Calu3 (cell line): ENCODE measurements at regions not wholly inside any gene's neighbourhood (a gene's known extent, or its start where the extent isn't known, plus 50 kb on each side); places are given as distances from the start of the nearest gene placed in this dataset.
A peak's percentile ranks its signal among the peaks of the same experiment; 100 is the strongest.

Experiments
- BruUV-seq: library from RNA; stranded (reverse); fragments of 400-500 nt; replicated peaks from 2 replicates; lab custom pipeline; 2021; lab: Mats Ljungman, UMichigan
- CTCF ChIA-PET: fragments of 300-600 bp; sonication (Branson Sonifier 250); formaldehyde crosslinking; loops from one replicate; lab custom pipeline; 2022; ENCODE audit warnings: antibody characterized with exemption; lab: Charles Lee
- DNase-seq: peaks from one replicate; pipeline ENCODE4 v3.0.0; 2022
- H3K27ac Mint-ChIP-seq: one replicate; pipeline ENCODE4 v1.8.0; 2022; ENCODE audit warnings: mixed read lengths; ENCODE audit not compliant: unreplicated experiment
- H3K27me3 Mint-ChIP-seq: one replicate; pipeline ENCODE4 v1.8.0; 2022; ENCODE audit warnings: mixed read lengths; ENCODE audit not compliant: unreplicated experiment
- H3K36me3 Mint-ChIP-seq: one replicate; pipeline ENCODE4 v1.8.0; 2022; ENCODE audit warnings: mild to moderate bottlenecking, moderate library complexity, mixed read lengths; ENCODE audit not compliant: insufficient read depth, unreplicated experiment
- H3K4me1 Mint-ChIP-seq: one replicate; pipeline ENCODE4 v1.8.0; 2022; ENCODE audit warnings: mild to moderate bottlenecking, low read depth, mixed read lengths; ENCODE audit not compliant: unreplicated experiment
- H3K4me3 Mint-ChIP-seq: one replicate; pipeline ENCODE4 v1.8.0; 2022; ENCODE audit warnings: mild to moderate bottlenecking, low read depth, moderate library complexity, mixed read lengths; ENCODE audit not compliant: unreplicated experiment
- H3K9me3 Mint-ChIP-seq: one replicate; pipeline ENCODE4 v1.8.0; 2022; ENCODE audit warnings: low read depth, mixed read lengths; ENCODE audit not compliant: unreplicated experiment
- intact Hi-C: fragments of 100-400 bp; cut with micrococcal nuclease; formaldehyde crosslinking; loops from one replicate; pipeline ENCODE4 v1.10.0; 2022; ENCODE audit not compliant: unreplicated experiment
- TF ChIP-seq, protein P1 (sequence below): fragments of 200-600 bp; IDR thresholded peaks from one replicate; pipeline ENCODE4 v1.8.0; 2022; ENCODE audit warnings: antibody characterized with exemption; ENCODE audit not compliant: unreplicated experiment

DNA sequence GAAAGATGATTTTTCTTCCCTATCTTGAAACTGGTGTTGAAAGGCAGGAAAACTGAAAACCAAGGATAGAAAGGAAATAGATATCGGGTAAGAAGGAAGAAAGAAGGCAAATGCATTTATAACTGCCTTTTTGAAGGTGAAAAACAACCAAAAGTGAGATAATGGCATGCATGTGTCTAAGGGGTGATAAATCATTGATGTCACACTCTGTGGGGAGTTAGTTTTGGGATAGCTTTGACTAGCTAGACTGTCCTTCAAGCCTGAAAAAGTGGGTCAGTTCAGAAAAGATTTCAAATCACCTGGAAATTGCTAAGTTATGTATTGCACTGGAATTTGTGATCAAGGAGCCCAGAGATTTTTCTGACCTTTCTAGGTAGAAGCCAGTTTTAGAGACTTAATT is 142.2 kb upstream of the UMPS start:
- Mint-ChIP-seq H3K27me3 (no peaks in the 10 kb centered on the region), H3K4me1 (peaks cover 78% of the 10 kb centered on the region), H3K9me3 (no peaks in the 10 kb centered on the region), H3K4me3 (no peak overlapping the region), H3K36me3 (peaks cover 15% of the 10 kb centered on the region), H3K27ac (no peak overlapping the region)
- CTCF ChIA-PET = no interaction called here
- TF ChIP-seq, protein P1, sequence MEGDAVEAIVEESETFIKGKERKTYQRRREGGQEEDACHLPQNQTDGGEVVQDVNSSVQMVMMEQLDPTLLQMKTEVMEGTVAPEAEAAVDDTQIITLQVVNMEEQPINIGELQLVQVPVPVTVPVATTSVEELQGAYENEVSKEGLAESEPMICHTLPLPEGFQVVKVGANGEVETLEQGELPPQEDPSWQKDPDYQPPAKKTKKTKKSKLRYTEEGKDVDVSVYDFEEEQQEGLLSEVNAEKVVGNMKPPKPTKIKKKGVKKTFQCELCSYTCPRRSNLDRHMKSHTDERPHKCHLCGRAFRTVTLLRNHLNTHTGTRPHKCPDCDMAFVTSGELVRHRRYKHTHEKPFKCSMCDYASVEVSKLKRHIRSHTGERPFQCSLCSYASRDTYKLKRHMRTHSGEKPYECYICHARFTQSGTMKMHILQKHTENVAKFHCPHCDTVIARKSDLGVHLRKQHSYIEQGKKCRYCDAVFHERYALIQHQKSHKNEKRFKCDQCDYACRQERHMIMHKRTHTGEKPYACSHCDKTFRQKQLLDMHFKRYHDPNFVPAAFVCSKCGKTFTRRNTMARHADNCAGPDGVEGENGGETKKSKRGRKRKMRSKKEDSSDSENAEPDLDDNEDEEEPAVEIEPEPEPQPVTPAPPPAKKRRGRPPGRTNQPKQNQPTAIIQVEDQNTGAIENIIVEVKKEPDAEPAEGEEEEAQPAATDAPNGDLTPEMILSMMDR = no peak
- intact Hi-C loops = no loop called here
- DNase-seq = no peak
- BruUV-seq = no TSS peak

DNA sequence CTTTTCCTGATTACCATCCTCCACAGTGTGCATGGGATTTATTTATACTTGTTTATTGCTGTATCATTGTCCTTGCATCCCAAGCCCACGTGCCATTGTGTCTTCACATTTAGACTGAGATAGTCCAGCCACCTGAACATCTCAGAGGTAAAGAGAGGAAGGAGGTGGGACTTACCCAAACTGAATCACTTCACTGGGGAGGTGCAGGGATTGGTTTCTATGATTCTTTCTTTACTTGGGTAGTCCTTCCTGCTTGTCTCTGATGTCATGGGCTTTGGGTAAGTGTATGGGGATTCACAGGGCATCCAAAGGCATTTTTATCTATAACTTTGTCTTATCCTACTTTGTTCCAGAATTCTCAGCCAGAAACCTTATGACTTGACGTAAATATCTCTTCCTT is 141.5 kb upstream of the UMPS start:
- no TSS peak for BruUV-seq
- peak overlapping the region; percentile 4 for H3K27ac Mint-ChIP-seq

DNA sequence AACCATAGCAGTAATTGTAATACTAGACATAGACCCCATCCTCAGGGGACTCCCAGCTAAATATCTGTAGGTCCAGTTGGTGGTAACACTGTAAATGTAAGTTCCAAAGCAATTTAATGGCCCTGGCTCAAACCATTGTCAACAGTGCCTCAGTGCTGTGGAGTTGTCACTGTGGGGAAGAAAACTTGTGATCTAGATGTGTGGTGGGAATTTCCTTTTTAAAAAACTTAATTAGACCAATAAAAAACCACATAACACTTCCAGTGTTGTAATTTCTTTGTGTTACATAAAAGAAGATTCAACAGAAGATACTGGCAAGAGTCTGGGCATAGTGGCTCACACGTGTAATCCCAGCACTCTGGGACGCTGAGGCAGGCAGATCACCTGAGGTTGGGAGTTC is 138.6 kb upstream of the UMPS start:
- H3K4me1 Mint-ChIP-seq = peaks cover 59% of the 10 kb centered on the region
- intact Hi-C loops = loop anchor here (2.0 kb wide), 1 partner anchor 45 kb away; no protein-coding TSS in a partner anchor

More for the DNA sequence above, 141.5 kb upstream of the UMPS start:
- intact Hi-C loops = no loop called here
- Mint-ChIP-seq H3K9me3 (no peaks in the 10 kb centered on the region), H3K4me3 (no peak overlapping the region), H3K4me1 (peaks cover 78% of the 10 kb centered on the region), H3K36me3 (peaks cover 23% of the 10 kb centered on the region), H3K27me3 (no peaks in the 10 kb centered on the region)
- TF ChIP-seq, protein P1 = no peak
- DNase-seq = no peak
- CTCF ChIA-PET = no interaction called here

DNA sequence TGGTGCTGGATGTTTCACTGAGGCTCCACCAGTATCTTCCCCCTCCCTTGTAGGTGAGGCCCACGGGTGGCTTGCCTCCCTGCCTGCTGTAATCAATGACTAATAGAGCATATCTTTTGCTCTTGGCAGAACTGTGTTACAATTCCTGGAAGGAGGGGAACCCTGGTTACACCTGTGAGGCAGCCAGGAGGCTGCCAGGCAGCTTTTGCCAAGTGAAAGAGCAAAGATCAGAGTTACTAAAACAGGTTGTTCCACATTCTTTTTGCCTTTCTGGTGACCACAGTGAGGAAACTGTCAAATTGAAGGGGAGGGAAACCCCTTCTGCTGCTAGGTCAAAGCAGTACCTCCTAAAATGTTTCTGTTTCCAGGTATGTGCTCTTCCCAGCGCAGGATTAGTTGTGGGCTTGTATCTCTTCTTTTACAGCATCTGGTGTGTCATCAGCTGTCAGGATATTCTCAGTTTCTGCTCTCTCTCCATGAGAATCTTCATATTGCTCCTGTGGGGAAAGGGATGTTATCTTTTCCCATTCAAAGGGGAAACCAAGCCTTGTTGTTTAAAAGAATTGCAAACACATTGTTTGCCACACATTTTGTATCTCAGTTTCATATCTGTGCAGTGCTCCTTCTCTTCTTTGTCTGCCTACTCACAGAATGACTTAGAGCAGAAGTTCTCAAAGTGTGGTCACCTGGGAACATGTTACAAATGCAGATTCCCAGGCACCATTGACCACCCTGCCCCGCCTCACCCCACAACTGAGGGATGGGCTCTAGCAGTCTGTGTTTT is 137.4 kb upstream of the UMPS start:
- intact Hi-C loops = loop anchor here (2.0 kb wide), 1 partner anchor 44 kb away; no protein-coding TSS in a partner anchor
- no TSS peak for BruUV-seq
- Mint-ChIP-seq H3K27me3 (no peaks in the 10 kb centered on the region), H3K27ac (peak overlapping the region; percentile 52), H3K4me1 (peaks cover 48% of the 10 kb centered on the region), H3K36me3 (peaks cover 14% of the 10 kb centered on the region), H3K4me3 (peak overlapping the region; percentile 60), H3K9me3 (no peaks in the 10 kb centered on the region)
- CTCF ChIA-PET = no interaction called here
- TF ChIP-seq, protein P1 = no peak
- peak; percentile 86 for DNase-seq

More for the DNA sequence above, 138.6 kb upstream of the UMPS start:
- DNase-seq = no peak
- Mint-ChIP-seq H3K36me3 (peaks cover 14% of the 10 kb centered on the region), H3K27me3 (no peaks in the 10 kb centered on the region), H3K27ac (no peak overlapping the region), H3K9me3 (no peaks in the 10 kb centered on the region), H3K4me3 (no peak overlapping the region)
- no TSS peak for BruUV-seq
- TF ChIP-seq, protein P1 = no peak
- CTCF ChIA-PET = interaction anchor here (0.7 kb wide), 1 partner anchor 664 kb away, joined by 3 read pairs; no protein-coding TSS in a partner anchor
